ENCODE measurements at regions not wholly inside any gene's neighbourhood (a gene's known extent, or its start where the extent isn't known, plus 50 kb on each side); places are given as distances from the start of the nearest gene placed in this dataset.

DNA sequence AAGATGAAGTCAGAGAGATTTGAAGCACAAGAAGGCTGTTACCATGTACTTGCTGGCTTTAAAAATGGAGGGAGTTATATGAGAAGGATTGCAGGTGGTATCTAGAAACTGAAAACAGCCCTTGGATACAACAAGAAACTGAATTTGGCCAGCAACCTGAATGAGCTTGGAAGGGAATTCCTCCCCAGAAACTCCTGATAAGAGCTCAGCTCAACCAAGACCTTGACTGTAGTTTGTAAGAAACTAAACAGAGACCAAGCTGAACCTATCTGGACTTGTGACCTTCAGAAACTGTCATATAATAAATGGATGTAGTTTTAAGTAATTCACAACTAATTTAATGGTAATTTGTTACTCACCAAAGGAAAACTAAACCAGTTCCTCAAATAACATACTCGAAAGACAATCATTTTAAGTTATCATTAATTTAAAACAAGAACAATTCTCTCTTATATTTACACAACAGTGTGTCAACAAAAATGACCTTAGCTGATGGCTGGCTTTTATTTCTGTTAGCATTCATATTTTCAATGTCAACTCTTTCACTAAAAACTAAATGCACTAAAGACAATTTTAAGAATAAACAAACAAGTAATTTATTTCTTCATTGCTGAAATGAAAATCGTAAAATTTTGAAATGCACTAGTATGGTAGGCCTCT lies 1218.4 kb upstream of the TMPRSS15 start:
- TF ChIP-seq, protein P1, sequence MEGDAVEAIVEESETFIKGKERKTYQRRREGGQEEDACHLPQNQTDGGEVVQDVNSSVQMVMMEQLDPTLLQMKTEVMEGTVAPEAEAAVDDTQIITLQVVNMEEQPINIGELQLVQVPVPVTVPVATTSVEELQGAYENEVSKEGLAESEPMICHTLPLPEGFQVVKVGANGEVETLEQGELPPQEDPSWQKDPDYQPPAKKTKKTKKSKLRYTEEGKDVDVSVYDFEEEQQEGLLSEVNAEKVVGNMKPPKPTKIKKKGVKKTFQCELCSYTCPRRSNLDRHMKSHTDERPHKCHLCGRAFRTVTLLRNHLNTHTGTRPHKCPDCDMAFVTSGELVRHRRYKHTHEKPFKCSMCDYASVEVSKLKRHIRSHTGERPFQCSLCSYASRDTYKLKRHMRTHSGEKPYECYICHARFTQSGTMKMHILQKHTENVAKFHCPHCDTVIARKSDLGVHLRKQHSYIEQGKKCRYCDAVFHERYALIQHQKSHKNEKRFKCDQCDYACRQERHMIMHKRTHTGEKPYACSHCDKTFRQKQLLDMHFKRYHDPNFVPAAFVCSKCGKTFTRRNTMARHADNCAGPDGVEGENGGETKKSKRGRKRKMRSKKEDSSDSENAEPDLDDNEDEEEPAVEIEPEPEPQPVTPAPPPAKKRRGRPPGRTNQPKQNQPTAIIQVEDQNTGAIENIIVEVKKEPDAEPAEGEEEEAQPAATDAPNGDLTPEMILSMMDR (IDR thresholded peaks at IDR 0.05; ENCODE audit: extremely low read depth in 1 of 2, insufficient read depth in 1 of 2, low read depth in 1 of 2, low read length in 2 of 2) = no peak
- TF ChIP-seq EZH2 (IDR thresholded peaks at IDR 0.05; ENCODE audit: borderline replicate concordance, low read depth, low read length, severe bottlenecking) = no peak
- no peak for TF ChIP-seq JUN (IDR thresholded peaks at IDR 0.05; ENCODE audit: borderline replicate concordance, insufficient read depth, insufficient read length, low read depth)
- TF ChIP-seq MYC (IDR thresholded peaks at IDR 0.05; ENCODE audit: low read depth, low read length) = no peak
- TF ChIP-seq POLR2A (IDR thresholded peaks at IDR 0.05; ENCODE audit: low read depth, low read length) = no peak
- no peak for TF ChIP-seq GATA2 (IDR thresholded peaks at IDR 0.05; ENCODE audit: insufficient read depth, insufficient read length, low read depth, low read length)
- no peak for TF ChIP-seq FOS (IDR thresholded peaks at IDR 0.05; ENCODE audit: borderline replicate concordance, insufficient read depth, low read length)
- no peak for TF ChIP-seq POLR2AphosphoS5 (IDR thresholded peaks at IDR 0.05; ENCODE audit: insufficient read depth, low read depth, low read length)

All from endothelial cell of umbilical vein (primary cell).